HepG2 (cell line): ENCODE measurements at regions not wholly inside any gene's neighbourhood (a gene's known extent, or its start where the extent isn't known, plus 50 kb on each side); places are given as distances from the start of the nearest gene placed in this dataset.

Experiments
- ATAC-seq: fragments of 200-7000 bp; cut with Tn5 transposase; 3 replicates; pipeline ENCODE4 v1.9.1; 2020; ENCODE audit warnings: mild to moderate bottlenecking, moderate library complexity
- BruUV-seq: library from RNA; stranded (reverse); fragments of 400-500 nt; replicated peaks from 2 replicates; lab custom pipeline; 2021; lab: Mats Ljungman, UMichigan
- CTCF ChIA-PET: fragments of 300-600 bp; formaldehyde crosslinking; extraction: SDS; loops from one replicate; lab custom pipeline; 2021; ENCODE audit warnings: low total read pairs, inconsistent platforms, low intra/inter-chr PET ratio; lab: Yijun Ruan, JAX
- POLR2A ChIA-PET: fragments of 350-600 bp; sonication (Branson Sonifier 250); formaldehyde crosslinking; loops from one replicate; lab custom pipeline; 2020; ENCODE audit warnings: antibody characterized with exemption, inconsistent platforms; lab: Yijun Ruan, JAX
- DNase-seq: peaks from one replicate; pipeline ENCODE4 v3.0.0-alpha.2; 2015; ENCODE audit warnings: low spot score
- FAIRE-seq: peaks from 3 replicates; lab custom pipeline; 2011; peaks lifted over from hg19 to GRCh38; lab: Jason Lieb, UNC
- H2AFZ ChIP-seq: one replicate; pipeline ENCODE4 v1.6.1; 2011; ENCODE audit warnings: low read length, inconsistent platforms
- H3K27ac ChIP-seq: fragments of 300-600 bp; 3 replicates; pipeline ENCODE4 v1.8.0; 2011; ENCODE audit warnings: mixed run types, mild to moderate bottlenecking, mixed read lengths, low read length, inconsistent platforms; ENCODE audit not compliant: insufficient read depth; ENCODE audit errors: extremely low read length
- H3K27me3 ChIP-seq, 2 experiments: fragments of 200-600 bp in 1 of 2; 2 replicates in 1 of 2; 3 replicates in 1 of 2; pipeline versions ENCODE4 v1.6.0 to v1.8.0; 2011; ENCODE audit warnings: low read length in 2 of 2, mild to moderate bottlenecking in 2 of 2, moderate library complexity in 2 of 2, inconsistent platforms in 1 of 2; ENCODE audit not compliant: insufficient read depth in 2 of 2, control insufficient read depth in 1 of 2
- H3K36me3 ChIP-seq, 2 experiments: fragments of 200-600 bp in 1 of 2; replicated peaks in 1 of 2; 2 replicates in 1 of 2; 3 replicates in 1 of 2; pipeline versions ENCODE4 v1.5.1 to v1.8.0; 2011; ENCODE audit warnings: low read length in 2 of 2, inconsistent platforms in 1 of 2; ENCODE audit not compliant: insufficient read depth in 2 of 2, control insufficient read depth in 1 of 2
- H3K4me1 ChIP-seq: 2 replicates; pipeline ENCODE4 v1.5.1; 2012; ENCODE audit warnings: low read length, inconsistent platforms; ENCODE audit not compliant: insufficient read depth
- H3K4me2 ChIP-seq: 2 replicates; pipeline ENCODE4 v1.6.0; 2011; ENCODE audit warnings: low read depth, low read length, inconsistent platforms
- H3K4me3 ChIP-seq, 3 experiments: fragments of 200-600 bp in 1 of 3; sonication (generic), shearing (Covaris generic) in 1 of 3; replicated peaks in 1 of 3; 2 replicates each; pipeline ENCODE4 v1.5.1; 2011 to 2016; ENCODE audit warnings: low read length in 3 of 3, inconsistent platforms in 2 of 3, low read depth in 2 of 3, mild to moderate bottlenecking in 2 of 3, control low read depth in 1 of 3, mixed read lengths in 1 of 3; ENCODE audit not compliant: insufficient read depth in 1 of 3
- H3K79me2 ChIP-seq: one replicate; pipeline ENCODE4 v1.6.1; 2011; ENCODE audit warnings: low read length, inconsistent platforms; ENCODE audit not compliant: insufficient read depth
- H3K9ac ChIP-seq: 2 replicates; pipeline ENCODE4 v1.6.0; 2011; ENCODE audit warnings: mild to moderate bottlenecking, low read depth, low read length, inconsistent platforms; ENCODE audit not compliant: insufficient read depth
- H3K9me3 ChIP-seq: 2 replicates; pipeline ENCODE4 v1.5.1; 2012; ENCODE audit warnings: mild to moderate bottlenecking, low read length
- H4K20me1 ChIP-seq: 2 replicates; pipeline ENCODE4 v1.6.0; 2011; ENCODE audit warnings: inconsistent platforms, mild to moderate bottlenecking, low read length, moderate library complexity; ENCODE audit not compliant: insufficient read depth
- CEBPG ChIP-seq: IDR thresholded peaks from 2 replicates; pipeline ENCODE4 v1.6.1; 2016
- FOXA1 ChIP-seq, 2 experiments: fragments of 450-650 bp in 1 of 2; sonication (generic) in 1 of 2; formaldehyde crosslinking in 1 of 2; IDR thresholded peaks; 2 replicates each; pipeline versions ENCODE4 v1.4.0 to v1.6.1; 2016 to 2020; ENCODE audit warnings: missing genetic modification reagents in 1 of 2
- MEF2D ChIP-seq: sonication (generic); formaldehyde crosslinking; IDR thresholded peaks from 2 replicates; pipeline ENCODE4 v1.5.1; 2020; ENCODE audit warnings: mild to moderate bottlenecking, missing genetic modification reagents
- SMARCC2 ChIP-seq: fragments of 450-650 bp; IDR thresholded peaks from 2 replicates; pipeline ENCODE4 v1.6.1; 2017; ENCODE audit warnings: antibody characterized with exemption, mild to moderate bottlenecking
- SNRNP70 ChIP-seq: fragments of 200-400 bp; formaldehyde crosslinking; IDR thresholded peaks from 2 replicates; pipeline ENCODE4 v1.6.1; 2017; ENCODE audit warnings: mild to moderate bottlenecking, low read depth, low read length, moderate library complexity
- ZNF280B ChIP-seq: sonication (generic); formaldehyde crosslinking; IDR thresholded peaks from 2 replicates; pipeline ENCODE4 v1.5.0; 2020; ENCODE audit warnings: missing genetic modification reagents, mild to moderate bottlenecking, borderline replicate concordance
- ZNF407 ChIP-seq: sonication (generic); formaldehyde crosslinking; IDR thresholded peaks from one replicate; pipeline ENCODE4 v1.5.1; 2020; ENCODE audit warnings: mild to moderate bottlenecking, missing genetic modification reagents; ENCODE audit errors: not compliant biosample characterization
- WGBS: methylation state at CpG from one replicate; pipeline ENCODE4 v1.1.6; 2017; ENCODE audit warnings: low lambda C conversion rate; 5-methylcytosine and 5-hydroxymethylcytosine counted together
- in situ Hi-C: cut with HindIII; loops from 2 replicates; pipeline ENCODE4 v1.10.0; 2017; ENCODE audit warnings: low pct_unique_long_range_greater_than_20kb; ENCODE audit not compliant: extremely low pct_ligation_motif_present
- intact Hi-C: fragments of 100-400 bp; cut with micrococcal nuclease; formaldehyde crosslinking; loops from one replicate; pipeline ENCODE4 v1.10.0; 2022; ENCODE audit not compliant: unreplicated experiment

GRCh38 chr19:30670011-30670329 is 297.8 kb downstream of the ZNF536 start (continued):
- TF ChIP-seq CEBPG (CRISPR knock-in tag) (no peak), ZNF280B (CRISPR knock-in tag) (no peak)

GRCh38 chr19:30669329-30670010 is 297.3 kb downstream of the ZNF536 start:
- Histone ChIP-seq H3K4me1 (peaks cover 15% of the 10 kb centered on the region), H3K27ac (no peak overlapping the region), H3K79me2 (no peaks in the 10 kb centered on the region), H3K9ac (no peak overlapping the region), H4K20me1 (no peaks in the 10 kb centered on the region), H3K4me3 (no peak overlapping the region), H3K4me2 (no peak overlapping the region), H2AFZ (no peak overlapping the region), H3K27me3 (peaks cover 0 to 3% of the 10 kb centered on the region in 2 experiments; a peak in 1 of 5 replicates), H3K9me3 (no peaks in the 10 kb centered on the region), H3K36me3 (no peaks in the 10 kb centered on the region)
- DNase-seq (peak; percentile 30), ATAC-seq (peak; percentile 63), FAIRE-seq (no peak)
- BruUV-seq: no TSS peak
- intact Hi-C loops: no loop called here
- in situ Hi-C loops: loop anchor here (5.0 to 25.0 kb wide), 4 partner anchors 932 to 1895 kb away; no protein-coding TSS in a partner anchor
- WGBS: 23% methylated on average over 23 of the region's 25 CpGs
- ChIA-PET CTCF (no interaction called here), POLR2A (no interaction called here)
- no peak for TF ChIP-seq SMARCC2
- TF ChIP-seq SNRNP70: no peak
- TF ChIP-seq FOXA1 (IDR thresholded peaks at IDR 0.05): no peak
- TF ChIP-seq FOXA1 (CRISPR knock-in tag; IDR thresholded peaks at IDR 0.05): no peak
- TF ChIP-seq ZNF407 (CRISPR knock-in tag): no peak
- TF ChIP-seq MEF2D (CRISPR knock-in tag): no peak
